DMS153 treated with DMSO at 0.1 percent for 48 hours (cell line): ENCODE measurements at regions not wholly inside any gene's neighbourhood (a gene's known extent, or its start where the extent isn't known, plus 50 kb on each side); places are given as distances from the start of the nearest gene placed in this dataset.
A peak's percentile ranks its signal among the peaks of the same experiment; 100 is the strongest.
"Not testable (repeated sequence)": the region's sequence is repeated elsewhere in the genome, so short reads cannot be mapped to it uniquely, and the experiment has no call there.

Source experiments
- DNase-seq: peaks from one replicate; lab custom pipeline; 2025; ENCODE audit not compliant: unreplicated experiment; lab: John Stamatoyannopoulos, UW

GRCh38 chr12:131591136-131591535, 119.8 kb upstream of the SFSWAP start:
- DNase-seq: no peak

- DNase-seq: no peak
Observed at GRCh38 chr12:131591714-131592709, 118.9 kb upstream of the SFSWAP start.

GRCh38 chr12:131592972-131593371, 117.9 kb upstream of the SFSWAP start:
- no peak for DNase-seq

- DNase-seq: no peak
Observed at GRCh38 chr12:131593406-131593805, 117.5 kb upstream of the SFSWAP start.

GRCh38 chr12:131596115-131596514, 114.8 kb upstream of the SFSWAP start:
- DNase-seq: no peak

GRCh38 chr12:131597333-131597732, 113.6 kb upstream of the SFSWAP start:
- DNase-seq: no peak

- no peak for DNase-seq
Observed at GRCh38 chr12:131598717-131599116, 112.2 kb upstream of the SFSWAP start.

GRCh38 chr12:131599190-131600159, 111.4 kb upstream of the SFSWAP start:
- DNase-seq: no peak

GRCh38 chr12:131600160-131600532, 110.7 kb upstream of the SFSWAP start:
- no peak for DNase-seq

GRCh38 chr12:131601499-131601898, 109.4 kb upstream of the SFSWAP start:
- not testable (repeated sequence) for DNase-seq

- DNase-seq: no peak
Observed at GRCh38 chr12:131603106-131603938, 107.6 kb upstream of the SFSWAP start.

- DNase-seq: no peak
Observed at GRCh38 chr12:131603939-131604795, 106.7 kb upstream of the SFSWAP start.

GRCh38 chr12:131604859-131605258, 106.0 kb upstream of the SFSWAP start:
- no peak for DNase-seq

- no peak for DNase-seq
Observed at GRCh38 chr12:131605304-131605829, 105.5 kb upstream of the SFSWAP start.

- DNase-seq: no peak
Observed at GRCh38 chr12:131606218-131606901, 104.5 kb upstream of the SFSWAP start.

GRCh38 chr12:131607658-131608447, 103.0 kb upstream of the SFSWAP start:
- no peak for DNase-seq

GRCh38 chr12:131608740-131609690, 101.9 kb upstream of the SFSWAP start:
- peak; percentile 28 for DNase-seq
